WTC11 (cell line): ENCODE measurements at regions not wholly inside any gene's neighbourhood (a gene's known extent, or its start where the extent isn't known, plus 50 kb on each side); places are given as distances from the start of the nearest gene placed in this dataset.

Experiments
- ATAC-seq: fragments of 200-7000 bp; cut with Tn5 transposase; 2 replicates; pipeline ENCODE4 v1.10.0; 2021; ENCODE audit warnings: mild to moderate bottlenecking, moderate library complexity
- CTCF ChIA-PET: fragments of 300-600 bp; sonication (Branson Sonifier 250); formaldehyde crosslinking; loops from one replicate; lab custom pipeline; 2021; ENCODE audit warnings: antibody characterized with exemption; lab: Charles Lee
- POLR2A ChIA-PET: fragments of 350-600 bp; sonication (Branson Sonifier 250); formaldehyde crosslinking; loops from one replicate; lab custom pipeline; 2021; ENCODE audit warnings: antibody characterized with exemption; lab: Charles Lee
- DNase-seq: peaks from one replicate; pipeline ENCODE4 v3.0.0; 2021; ENCODE audit warnings: low spot score
- H3K27ac Mint-ChIP-seq: 2 replicates; pipeline ENCODE4 v1.8.0; 2021; ENCODE audit warnings: mixed read lengths
- H3K27me3 Mint-ChIP-seq: 2 replicates; pipeline ENCODE4 v1.8.0; 2021; ENCODE audit warnings: low read depth, mild to moderate bottlenecking, moderate library complexity, mixed read lengths
- H3K36me3 Mint-ChIP-seq: 2 replicates; pipeline ENCODE4 v1.8.0; 2021; ENCODE audit warnings: mixed read lengths
- H3K4me1 Mint-ChIP-seq: 2 replicates; pipeline ENCODE4 v1.8.0; 2022; ENCODE audit warnings: mixed read lengths
- H3K4me3 Mint-ChIP-seq: 2 replicates; pipeline ENCODE4 v1.8.0; 2021; ENCODE audit warnings: mild to moderate bottlenecking, moderate library complexity, mixed read lengths
- H3K9me3 Mint-ChIP-seq: 2 replicates; pipeline ENCODE4 v1.8.0; 2021; ENCODE audit warnings: mixed read lengths
- ATF2 ChIP-seq: sonication (generic); formaldehyde crosslinking; IDR thresholded peaks from 2 replicates; pipeline ENCODE4 v1.8.1; 2022; ENCODE audit warnings: low read depth, missing genetic modification reagents, borderline replicate concordance
- CBFB ChIP-seq: sonication (generic); formaldehyde crosslinking; IDR thresholded peaks from 2 replicates; pipeline ENCODE4 v1.8.1; 2022; ENCODE audit warnings: mild to moderate bottlenecking, low read depth, missing genetic modification reagents
- CDX4 ChIP-seq: fragments of 250-450 bp; sonication (Bioruptor Pico); IDR thresholded peaks from 2 replicates; pipeline ENCODE4 v1.9.0; 2021; ENCODE audit warnings: moderate library complexity, mild to moderate bottlenecking, inconsistent platforms, borderline replicate concordance
- CREB1 ChIP-seq: sonication (generic); formaldehyde crosslinking; IDR thresholded peaks from 2 replicates; pipeline ENCODE4 v1.8.0; 2023; ENCODE audit warnings: mild to moderate bottlenecking, missing genetic modification reagents
- E2F1 ChIP-seq: sonication (generic); formaldehyde crosslinking; IDR thresholded peaks from 2 replicates; pipeline ENCODE4 v1.8.0; 2022; ENCODE audit warnings: mild to moderate bottlenecking, missing genetic modification reagents
- EMX1 ChIP-seq: fragments of 250-450 bp; sonication (Bioruptor Pico); IDR thresholded peaks from 2 replicates; pipeline ENCODE4 v1.8.0; 2021; ENCODE audit warnings: mild to moderate bottlenecking
- FOXP1 ChIP-seq: sonication (generic); formaldehyde crosslinking; IDR thresholded peaks from 2 replicates; pipeline ENCODE4 v1.8.0; 2022; ENCODE audit warnings: missing genetic modification reagents, mild to moderate bottlenecking, moderate library complexity, borderline replicate concordance
- GRHL2 ChIP-seq: fragments of 250-450 bp; sonication (Bioruptor Pico); IDR thresholded peaks from 2 replicates; pipeline ENCODE4 v1.8.0; 2022; ENCODE audit warnings: mild to moderate bottlenecking, moderate library complexity; ENCODE audit not compliant: insufficient replicate concordance, severe bottlenecking
- JUN ChIP-seq: sonication (generic); formaldehyde crosslinking; IDR thresholded peaks from 2 replicates; pipeline ENCODE4 v1.8.0; 2023; ENCODE audit warnings: mild to moderate bottlenecking, missing genetic modification reagents
- NR3C1 ChIP-seq: sonication (generic); formaldehyde crosslinking; conservative IDR thresholded peaks from 2 replicates; pipeline ENCODE4 v1.8.1; 2023; ENCODE audit warnings: low read depth, mild to moderate bottlenecking, missing genetic modification reagents
- PRDM15 ChIP-seq: sonication (generic); formaldehyde crosslinking; IDR thresholded peaks from 2 replicates; pipeline ENCODE4 v1.8.0; 2022; ENCODE audit warnings: missing genetic modification reagents
- RORB ChIP-seq: fragments of 250-450 bp; sonication (Bioruptor Pico); IDR thresholded peaks from 2 replicates; pipeline ENCODE4 v1.9.0; 2021; ENCODE audit warnings: mild to moderate bottlenecking
- SMAD4 ChIP-seq: sonication (generic); formaldehyde crosslinking; IDR thresholded peaks from 2 replicates; pipeline ENCODE4 v1.8.0; 2022; ENCODE audit warnings: mild to moderate bottlenecking, missing genetic modification reagents
- TEAD1 ChIP-seq: sonication (generic); formaldehyde crosslinking; IDR thresholded peaks from 2 replicates; pipeline ENCODE4 v1.8.0; 2022; ENCODE audit warnings: mild to moderate bottlenecking, missing genetic modification reagents
- ZNF232 ChIP-seq: sonication (generic); formaldehyde crosslinking; IDR thresholded peaks from 2 replicates; pipeline ENCODE4 v1.8.0; 2022; ENCODE audit warnings: mild to moderate bottlenecking, missing genetic modification reagents
- ZNF263 ChIP-seq: sonication (generic); formaldehyde crosslinking; IDR thresholded peaks from 2 replicates; pipeline ENCODE4 v1.8.1; 2022; ENCODE audit warnings: low read depth, mild to moderate bottlenecking, moderate library complexity, missing genetic modification reagents
- ZNF317 ChIP-seq: sonication (generic); formaldehyde crosslinking; IDR thresholded peaks from 2 replicates; pipeline ENCODE4 v1.8.1; 2023; ENCODE audit warnings: low read depth, mild to moderate bottlenecking, moderate library complexity, missing genetic modification reagents, borderline replicate concordance
- ZNF396 ChIP-seq: fragments of 250-450 bp; sonication (Bioruptor Pico); IDR thresholded peaks from 2 replicates; pipeline ENCODE4 v1.8.0; 2021; ENCODE audit warnings: mild to moderate bottlenecking, moderate library complexity, borderline replicate concordance
- ZNF512 ChIP-seq: sonication (generic); formaldehyde crosslinking; IDR thresholded peaks from 2 replicates; pipeline ENCODE4 v1.8.1; 2022; ENCODE audit warnings: missing genetic modification reagents, borderline replicate concordance

- TF ChIP-seq SMAD4 (CRISPR knock-in tag) (no peak), ZNF317 (CRISPR knock-in tag) (no peak), GRHL2 (no peak), RORB (CRISPR knock-in tag) (no peak)
These were observed 396.3 kb downstream of the IRS1 start (continued) for GRCh38 chr2:226403369-226403768.

- ChIA-PET CTCF (no interaction called here), POLR2A (no interaction called here)
- Mint-ChIP-seq H3K36me3 (no peaks in the 10 kb centered on the region), H3K4me1 (0 out of 2 replicates have a peak, but pooled peaks cover 3% of the 10 kb centered on the region), H3K9me3 (peaks cover 9% of the 10 kb centered on the region), H3K4me3 (no peak overlapping the region), H3K27me3 (no peaks in the 10 kb centered on the region), H3K27ac (no peak overlapping the region)
- no peak for DNase-seq
- no peak for ATAC-seq
- TF ChIP-seq ZNF396, result no peak
- no peak for TF ChIP-seq JUN (CRISPR knock-in tag)
- no peak for TF ChIP-seq ZNF317 (CRISPR knock-in tag)
- no peak for TF ChIP-seq FOXP1 (CRISPR knock-in tag)
- no peak for TF ChIP-seq ZNF263
- no peak for TF ChIP-seq ATF2 (CRISPR knock-in tag)
- no peak for TF ChIP-seq PRDM15 (CRISPR knock-in tag)
- no peak for TF ChIP-seq TEAD1
- TF ChIP-seq CBFB (CRISPR knock-in tag), result no peak
- no peak for TF ChIP-seq CDX4 (CRISPR knock-in tag)
- TF ChIP-seq CREB1 (CRISPR knock-in tag), result no peak
- TF ChIP-seq ZNF512 (CRISPR knock-in tag), result no peak
- TF ChIP-seq ZNF232, result no peak
These were observed 400.6 kb downstream of the IRS1 start for GRCh38 chr2:226399006-226399405.

GRCh38 chr2:226398580-226398979 is 401.0 kb downstream of the IRS1 start:
- H3K27me3 Mint-ChIP-seq, result no peaks in the 10 kb centered on the region
- POLR2A ChIA-PET, result no interaction called here
- no peak overlapping the region for H3K27ac Mint-ChIP-seq
- no peaks in the 10 kb centered on the region for H3K4me1 Mint-ChIP-seq
- H3K4me3 Mint-ChIP-seq, result no peak overlapping the region
- H3K9me3 Mint-ChIP-seq, result peaks cover 9% of the 10 kb centered on the region
- ATAC-seq (no peak), DNase-seq (no peak)
- H3K36me3 Mint-ChIP-seq, result no peaks in the 10 kb centered on the region
- CTCF ChIA-PET, result no interaction called here
- TF ChIP-seq E2F1, result no peak
- TF ChIP-seq NR3C1, result no peak
- no peak for TF ChIP-seq CBFB (CRISPR knock-in tag)
- no peak for TF ChIP-seq EMX1
- TF ChIP-seq, all 79 proteins: peak for 0
